HEK293T (cell line): ENCODE measurements at regions not wholly inside any gene's neighbourhood (a gene's known extent, or its start where the extent isn't known, plus 50 kb on each side); places are given as distances from the start of the nearest gene placed in this dataset.

Experiments used
- FOXA1 ChIP-seq: fragments of 450-650 bp; IDR thresholded peaks from 2 replicates; pipeline ENCODE4 v1.6.1; 2016; ENCODE audit warnings: mild to moderate bottlenecking
- NFRKB ChIP-seq: fragments of 450-650 bp; IDR thresholded peaks from 2 replicates; pipeline ENCODE4 v1.6.1; 2016; ENCODE audit warnings: mild to moderate bottlenecking, moderate library complexity

- TF ChIP-seq FOXA1, result no peak
- TF ChIP-seq NFRKB, result no peak
Observed at GRCh38 chr1:238964631-238965030, 421.7 kb upstream of the CHRM3 start.
